ENCODE measurements at regions not wholly inside any gene's neighbourhood (a gene's known extent, or its start where the extent isn't known, plus 50 kb on each side); places are given as distances from the start of the nearest gene placed in this dataset.

GRCh38 chr1:221878134-221878533, 136.2 kb upstream of the DUSP10 start:
- no peak for DNase-seq
- no peak for TF ChIP-seq CTCF (IDR thresholded peaks at IDR 0.05)

GRCh38 chr1:221877311-221877710, 135.4 kb upstream of the DUSP10 start:
- no peaks in the 10 kb centered on the region for H3K27me3 ChIP-seq
- intact Hi-C loops (cut with DNase I) = no loop called here
- ATAC-seq (no peak), DNase-seq (no peak), FAIRE-seq (no peak)
- H3K4me3 ChIP-seq = no peak overlapping the region
- no peak for TF ChIP-seq CTCF (IDR thresholded peaks at IDR 0.05)
- 82 to 86% methylated on average over 2 of the region's 2 CpGs for WGBS, 2 donors
- H3K27ac ChIP-seq = no peak overlapping the region
- H3K9me3 ChIP-seq = no peaks in the 10 kb centered on the region
- H3K36me3 ChIP-seq = no peaks in the 10 kb centered on the region
- H3K4me1 ChIP-seq = no peaks in the 10 kb centered on the region

More at GRCh38 chr1:221878134-221878533, 136.2 kb upstream of the DUSP10 start:
- no peak overlapping the region for H3K4me3 ChIP-seq
- H3K27me3 ChIP-seq = no peaks in the 10 kb centered on the region
- H3K9me3 ChIP-seq = no peaks in the 10 kb centered on the region
- ATAC-seq (no peak), FAIRE-seq (no peak)
- intact Hi-C loops (cut with DNase I) = no loop called here
- no peaks in the 10 kb centered on the region for H3K36me3 ChIP-seq
- no peaks in the 10 kb centered on the region for H3K4me1 ChIP-seq
- no peak overlapping the region for H3K27ac ChIP-seq

GRCh38 chr1:221875004-221875330, 133.1 kb upstream of the DUSP10 start:
- FAIRE-seq = no peak
- no peak for ATAC-seq
- no peaks in the 10 kb centered on the region for H3K27me3 ChIP-seq

GRCh38 chr1:221874285-221875003, 132.6 kb upstream of the DUSP10 start:
- H3K9me3 ChIP-seq = no peaks in the 10 kb centered on the region
- no peaks in the 10 kb centered on the region for H3K36me3 ChIP-seq
- no peaks in the 10 kb centered on the region for H3K4me1 ChIP-seq
- no peaks in the 10 kb centered on the region for H3K27me3 ChIP-seq
- ATAC-seq = no peak
- WGBS, 2 donors = 92 to 95% methylated on average over 3 of the region's 3 CpGs
- no peak for FAIRE-seq
- TF ChIP-seq CTCF (IDR thresholded peaks at IDR 0.05) = no peak
- H3K4me3 ChIP-seq = no peak overlapping the region
- no peak overlapping the region for H3K27ac ChIP-seq
- intact Hi-C loops (cut with DNase I) = no loop called here
- DNase-seq = no peak

More at GRCh38 chr1:221875004-221875330, 133.1 kb upstream of the DUSP10 start:
- no peaks in the 10 kb centered on the region for H3K9me3 ChIP-seq
- intact Hi-C loops (cut with DNase I) = no loop called here
- H3K27ac ChIP-seq = no peak overlapping the region
- H3K36me3 ChIP-seq = no peaks in the 10 kb centered on the region
- TF ChIP-seq CTCF (IDR thresholded peaks at IDR 0.05) = no peak
- H3K4me1 ChIP-seq = no peaks in the 10 kb centered on the region
- WGBS, 2 donors = 75 to 83% methylated on average over 4 of the region's 4 CpGs
- DNase-seq = no peak
- no peak overlapping the region for H3K4me3 ChIP-seq

GRCh38 chr1:221873673-221874072, 131.8 kb upstream of the DUSP10 start:
- no peak for DNase-seq
- no peak overlapping the region for H3K27ac ChIP-seq
- 82 to 88% methylated on average over 2 of the region's 2 CpGs for WGBS, 2 donors
- no peaks in the 10 kb centered on the region for H3K9me3 ChIP-seq
- no peak for FAIRE-seq
- ATAC-seq = no peak
- no peak for TF ChIP-seq CTCF (IDR thresholded peaks at IDR 0.05)
- H3K4me3 ChIP-seq = no peak overlapping the region
- H3K4me1 ChIP-seq = no peaks in the 10 kb centered on the region
- H3K36me3 ChIP-seq = no peaks in the 10 kb centered on the region
- intact Hi-C loops (cut with DNase I) = no loop called here
- H3K27me3 ChIP-seq = no peaks in the 10 kb centered on the region
